Fibroblast of mammary gland (primary cell): ENCODE measurements at regions not wholly inside any gene's neighbourhood (a gene's known extent, or its start where the extent isn't known, plus 50 kb on each side); places are given as distances from the start of the nearest gene placed in this dataset.
"Not testable (repeated sequence)": the region's sequence is repeated elsewhere in the genome, so short reads cannot be mapped to it uniquely, and the experiment has no call there.

Source experiments
- DNase-seq: peaks from one replicate; pipeline ENCODE4 v3.0.0-alpha.2; 2010; ENCODE audit warnings: low read depth
- H3K4me3 ChIP-seq: 2 replicates; pipeline ENCODE4 v1.5.1; 2011; ENCODE audit warnings: low read depth, mild to moderate bottlenecking, low read length, moderate library complexity; ENCODE audit not compliant: control insufficient read depth
- CTCF ChIP-seq: conservative IDR thresholded peaks from 2 replicates; pipeline ENCODE4 v1.5.1; 2011; ENCODE audit warnings: low read depth, low read length, inconsistent platforms; ENCODE audit not compliant: control insufficient read depth, insufficient read depth

- DNase-seq: no peak
- TF ChIP-seq CTCF: no peak
- H3K4me3 ChIP-seq: no peak overlapping the region
These were observed 157.3 kb downstream of the DIO2 start for GRCh38 chr14:80054020-80054419.

DNA sequence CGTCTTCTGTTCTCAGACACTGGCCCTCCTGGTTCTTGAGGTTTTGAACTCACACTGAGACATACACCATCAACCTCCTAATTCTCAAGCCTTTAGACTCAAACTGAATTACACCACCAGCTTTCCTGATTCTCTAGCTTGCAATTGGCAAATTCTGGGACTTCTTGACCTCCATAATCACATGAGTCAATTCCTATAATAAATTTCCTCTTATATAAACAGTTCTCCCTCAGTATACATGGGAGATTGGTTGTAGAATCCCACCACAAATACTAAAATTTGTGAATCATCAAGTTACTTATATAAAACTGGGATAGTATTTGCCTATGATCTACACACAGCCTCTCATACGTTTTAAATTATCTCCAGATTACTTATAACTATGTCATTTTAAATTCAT is 162.2 kb downstream of the DIO2 start:
- peak; percentile 51 for DNase-seq

GRCh38 chr14:80047761-80048160 is 163.5 kb downstream of the DIO2 start:
- DNase-seq: no peak
- no peak for TF ChIP-seq CTCF
- H3K4me3 ChIP-seq: no peak overlapping the region

More for the DNA sequence above, 162.2 kb downstream of the DIO2 start:
- no peak for TF ChIP-seq CTCF
- no peak overlapping the region for H3K4me3 ChIP-seq

GRCh38 chr14:80037349-80037748 is 174.0 kb downstream of the DIO2 start:
- no peak for TF ChIP-seq CTCF
- DNase-seq: no peak
- no peak overlapping the region for H3K4me3 ChIP-seq

DNA sequence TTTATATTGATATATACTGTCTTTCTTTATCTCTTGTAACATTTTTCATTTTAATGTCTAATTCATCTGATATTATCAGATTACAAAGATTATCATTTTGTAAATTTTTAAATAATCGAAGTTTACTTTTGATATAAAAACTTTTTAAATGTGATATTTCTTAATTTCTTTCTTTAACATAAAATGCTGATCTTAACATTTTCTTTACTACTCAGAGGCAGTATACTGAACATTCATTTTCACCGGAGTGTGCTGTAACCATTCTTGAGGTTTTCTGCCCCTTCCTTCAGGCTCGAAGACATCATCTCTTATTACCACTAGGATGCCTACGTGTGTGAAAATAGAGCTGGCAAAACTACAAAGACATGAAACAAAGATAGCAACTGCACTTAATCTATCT is 186.9 kb downstream of the DIO2 start:
- TF ChIP-seq CTCF: no peak
- no peak for DNase-seq
- H3K4me3 ChIP-seq: no peak overlapping the region

DNA sequence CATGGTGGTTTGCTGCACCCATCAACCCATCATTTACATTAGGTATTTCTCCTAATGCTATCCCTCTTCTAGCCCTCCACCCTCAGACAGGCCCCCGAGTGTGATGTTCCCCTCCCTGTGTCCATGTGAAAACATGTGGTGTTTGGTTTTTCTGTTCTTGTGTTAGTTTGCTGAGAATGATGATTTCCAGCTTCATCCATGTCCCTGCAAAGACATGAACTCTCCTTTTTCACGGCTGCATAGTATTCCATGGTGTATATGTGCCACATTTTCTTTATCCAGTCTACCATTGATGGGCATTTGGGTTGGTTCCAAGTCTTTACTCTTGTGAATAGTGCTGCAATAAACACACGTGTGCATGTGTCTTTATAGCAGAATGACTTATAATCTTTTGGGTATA is 192.8 kb downstream of the DIO2 start:
- H3K4me3 ChIP-seq, DNase-seq: not testable (repeated sequence)

GRCh38 chr14:80017795-80018194 is 193.5 kb downstream of the DIO2 start:
- DNase-seq: no peak
- no peak for TF ChIP-seq CTCF
- no peak overlapping the region for H3K4me3 ChIP-seq

GRCh38 chr14:80010245-80010644 is 201.1 kb downstream of the DIO2 start:
- not testable (repeated sequence) for DNase-seq, H3K4me3 ChIP-seq
